Stimulated activated CD8-positive, alpha-beta memory T cell treated with anti-CD3 and anti-CD28 coated beads, Interleukin-2, amount 100 ng/mL, for 1 hour (primary cell): ENCODE measurements at regions not wholly inside any gene's neighbourhood (a gene's known extent, or its start where the extent isn't known, plus 50 kb on each side); places are given as distances from the start of the nearest gene placed in this dataset.

ENCODE experiments used
- DNase-seq, 2 donors: peaks; one replicate each; pipeline ENCODE4 v3.0.0-alpha.2; 2020; ENCODE audit warnings: low read depth in 2 of 2

GRCh38 chr9:126125577-126125976, 201.1 kb upstream of the MVB12B start:
- DNase-seq, result no peak

GRCh38 chr9:126125992-126126409, 200.6 kb upstream of the MVB12B start:
- DNase-seq, result no peak

GRCh38 chr9:126126807-126127206, 199.8 kb upstream of the MVB12B start:
- no peak for DNase-seq

GRCh38 chr9:126127591-126127990, 199.0 kb upstream of the MVB12B start:
- no peak for DNase-seq

GRCh38 chr9:126128494-126129142, 198.0 kb upstream of the MVB12B start:
- DNase-seq, result no peak

GRCh38 chr9:126131066-126132010, 195.3 kb upstream of the MVB12B start:
- DNase-seq, result no peak

GRCh38 chr9:126132746-126133145, 193.9 kb upstream of the MVB12B start:
- DNase-seq, result no peak

- DNase-seq, result no peak
Observed at GRCh38 chr9:126144196-126144595, 182.4 kb upstream of the MVB12B start.

GRCh38 chr9:126144603-126145456, 181.8 kb upstream of the MVB12B start:
- DNase-seq, result no peak

- DNase-seq, result no peak
Observed at GRCh38 chr9:126145887-126146253, 180.8 kb upstream of the MVB12B start.

- DNase-seq, result no peak
Observed at GRCh38 chr9:126146254-126147145, 180.1 kb upstream of the MVB12B start.

- DNase-seq, result no peak
Observed at GRCh38 chr9:126147186-126147935, 179.3 kb upstream of the MVB12B start.

GRCh38 chr9:126147936-126148870, 178.4 kb upstream of the MVB12B start:
- no peak for DNase-seq

GRCh38 chr9:126148994-126149393, 177.6 kb upstream of the MVB12B start:
- DNase-seq, result no peak

GRCh38 chr9:126149661-126150060, 177.0 kb upstream of the MVB12B start:
- DNase-seq, result no peak

GRCh38 chr9:126150411-126151030, 176.1 kb upstream of the MVB12B start:
- DNase-seq, result no peak

- no peak for DNase-seq
Observed at GRCh38 chr9:126151031-126151685, 175.5 kb upstream of the MVB12B start.

- DNase-seq, result no peak
Observed at GRCh38 chr9:126151686-126152134, 174.9 kb upstream of the MVB12B start.
